HG03135 (cell line): ENCODE measurements at regions not wholly inside any gene's neighbourhood (a gene's known extent, or its start where the extent isn't known, plus 50 kb on each side); places are given as distances from the start of the nearest gene placed in this dataset.
"Not testable (repeated sequence)": the region's sequence is repeated elsewhere in the genome, so short reads cannot be mapped to it uniquely, and the experiment has no call there.

Source experiments
- ATAC-seq: cut with Tn5 transposase; IDR thresholded peaks from one replicate; pipeline ENCODE4 v1.9.1; 2021; ENCODE audit warnings: mild to moderate bottlenecking, moderate library complexity; ENCODE audit not compliant: unreplicated experiment

DNA sequence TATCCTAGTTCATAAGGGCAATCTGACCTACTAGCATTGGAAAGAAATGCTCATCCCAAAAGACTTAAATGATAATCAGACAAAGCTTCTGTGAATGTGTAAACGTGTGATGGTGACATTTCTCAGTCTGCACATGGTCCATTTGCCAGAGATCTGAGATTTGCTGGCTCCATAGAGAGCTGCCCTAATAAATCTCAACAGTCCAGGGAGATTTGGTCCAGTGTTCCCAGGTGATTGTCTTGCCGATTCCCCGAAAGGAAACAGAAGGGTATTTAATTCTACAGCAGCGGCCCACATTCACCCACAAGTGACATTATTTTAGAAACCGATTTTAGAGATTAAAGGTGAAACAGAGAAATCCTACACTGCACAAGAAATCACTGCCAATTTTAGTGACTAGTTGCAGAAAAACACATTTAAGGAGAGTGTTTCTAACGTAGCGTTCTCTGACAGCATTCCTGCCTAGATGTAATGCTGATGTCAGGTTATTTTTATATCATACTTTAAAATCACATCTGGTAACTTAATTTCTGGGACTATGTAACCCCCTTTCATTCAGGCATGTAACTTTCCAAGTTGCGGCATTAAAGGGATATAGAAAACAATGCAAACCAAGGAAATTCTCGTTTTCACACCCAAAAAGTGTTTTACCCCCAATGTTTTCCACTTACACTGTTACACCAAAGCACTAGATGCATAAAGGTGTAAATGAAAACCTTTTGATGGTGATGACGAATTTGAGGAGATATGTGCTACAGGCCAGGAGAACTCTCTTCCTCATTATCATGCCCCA is 231.9 kb upstream of the FN1 start:
- ATAC-seq: no peak

DNA sequence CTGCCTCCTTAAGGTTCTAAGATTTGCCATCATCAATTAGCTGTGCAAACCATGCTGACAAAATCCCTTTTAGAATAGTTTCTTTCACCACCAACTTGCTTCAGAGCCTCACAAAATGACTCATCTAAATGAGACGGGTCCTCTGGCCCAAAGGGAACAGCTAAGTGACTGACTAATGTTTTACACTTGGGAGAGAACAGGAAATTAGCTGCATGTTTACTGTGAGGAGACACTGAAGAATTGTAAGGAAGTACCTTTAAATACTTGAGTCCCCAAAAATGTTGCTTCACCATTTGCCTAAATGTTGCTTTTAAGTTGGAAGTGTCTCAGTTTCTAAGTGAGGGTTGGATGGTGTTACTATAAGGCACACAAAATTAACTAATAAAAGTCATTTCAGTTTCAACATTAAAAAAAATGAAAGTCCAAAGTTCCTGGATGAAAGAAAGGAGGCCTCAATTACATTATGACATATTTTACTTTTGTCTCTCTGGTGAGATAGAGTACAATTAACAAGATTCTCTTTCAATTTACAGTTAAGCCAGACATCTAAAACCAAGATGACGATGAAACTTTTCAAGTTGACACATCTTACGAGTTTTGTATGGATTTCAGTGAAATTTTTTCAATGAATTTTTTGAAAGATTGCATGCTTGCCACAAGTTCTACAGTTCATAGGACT is 229.1 kb upstream of the FN1 start:
- ATAC-seq: peak; percentile 70

DNA sequence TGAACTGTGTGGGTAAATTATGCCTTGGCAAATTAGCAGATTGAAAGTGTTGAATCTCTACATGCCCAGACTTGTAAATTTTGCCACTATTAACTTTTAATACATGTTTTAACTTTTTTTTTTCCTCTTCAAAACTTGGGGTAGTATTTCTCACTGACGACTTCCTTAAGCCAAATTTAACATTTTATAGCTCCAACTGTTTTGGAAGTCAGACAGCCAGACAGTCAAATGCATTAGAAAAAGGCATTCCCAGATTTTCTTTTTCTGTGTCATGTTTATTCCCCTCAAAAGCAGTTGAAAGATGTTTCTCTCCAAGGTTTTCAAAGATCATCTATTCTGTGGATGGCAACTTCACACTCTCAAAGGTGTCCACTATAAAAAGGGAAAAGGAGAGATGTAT is 226.8 kb upstream of the FN1 start:
- no peak for ATAC-seq

DNA sequence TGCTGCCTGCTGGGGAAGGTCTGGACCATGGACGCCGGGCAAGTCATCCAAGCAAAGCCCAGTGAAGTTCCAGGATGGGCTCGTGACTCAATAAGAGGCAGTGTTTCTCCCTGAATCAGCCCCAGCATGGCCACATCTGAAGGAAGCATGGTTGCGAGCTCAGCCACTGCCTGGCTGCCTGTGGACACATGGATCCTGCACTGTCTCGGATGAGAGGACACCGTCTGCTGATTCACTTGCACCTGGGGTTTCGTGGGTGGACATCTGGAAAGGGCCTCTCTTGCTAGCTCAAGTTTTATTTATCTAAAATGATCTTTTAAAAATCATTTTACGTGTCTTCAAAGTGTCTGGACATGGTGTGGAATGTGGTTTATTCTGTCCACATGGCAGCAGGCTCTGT is 224.8 kb upstream of the FN1 start:
- no peak for ATAC-seq

GRCh38 chr2:215659650-215660049 is 223.8 kb upstream of the FN1 start:
- no peak for ATAC-seq

- ATAC-seq: no peak
Measured at GRCh38 chr2:215658635-215659305, 222.9 kb upstream of the FN1 start.

DNA sequence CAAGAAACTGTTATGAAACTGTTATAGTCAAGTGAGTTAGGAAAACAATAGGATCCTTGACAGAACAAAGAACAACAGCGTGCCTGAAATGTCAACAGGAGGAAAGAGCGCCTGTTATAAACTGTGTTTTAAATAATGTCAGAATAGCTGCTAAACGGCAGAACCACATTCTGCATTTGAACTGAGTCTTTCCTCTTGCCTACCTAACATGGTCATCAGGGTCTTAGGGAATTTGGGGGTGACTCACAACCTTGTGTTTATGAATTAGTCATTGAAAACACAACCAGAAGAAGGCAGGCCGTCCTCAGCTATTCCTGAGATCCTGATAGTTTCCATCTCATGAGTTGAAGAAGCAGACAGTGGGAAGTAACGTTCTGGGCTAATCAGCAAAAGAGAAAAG is 222.0 kb upstream of the FN1 start:
- no peak for ATAC-seq

DNA sequence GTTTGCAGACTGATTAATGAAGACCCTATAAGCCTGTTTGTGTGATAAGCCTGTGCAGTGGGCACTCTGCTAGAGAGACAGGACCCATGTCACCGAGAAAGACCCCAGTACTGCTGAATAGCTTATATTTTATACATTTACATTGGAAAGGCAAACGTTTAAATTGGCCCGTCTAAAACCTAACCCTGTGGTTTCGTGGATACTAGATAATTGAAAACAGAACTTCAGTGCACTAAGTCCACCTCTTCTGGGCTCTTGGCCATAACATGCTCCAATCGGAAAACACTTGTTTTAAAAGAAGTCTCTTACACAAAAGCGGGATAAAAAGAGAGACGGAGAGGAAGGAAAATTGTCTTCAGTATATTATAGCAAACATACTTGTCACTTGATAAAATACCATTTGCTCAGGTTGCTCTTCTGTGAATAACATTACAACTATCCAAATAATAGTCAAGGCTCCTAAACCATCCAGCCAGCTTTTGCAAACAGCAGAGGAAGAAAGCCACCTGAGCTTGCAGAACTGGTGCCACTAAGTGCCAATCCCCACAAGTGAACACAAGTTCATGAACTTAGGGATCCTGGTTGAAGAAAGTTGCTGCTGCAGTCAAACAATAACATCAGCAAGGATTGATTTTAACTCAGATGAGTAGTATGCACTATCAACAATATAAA is 218.4 kb upstream of the FN1 start:
- no peak for ATAC-seq

DNA sequence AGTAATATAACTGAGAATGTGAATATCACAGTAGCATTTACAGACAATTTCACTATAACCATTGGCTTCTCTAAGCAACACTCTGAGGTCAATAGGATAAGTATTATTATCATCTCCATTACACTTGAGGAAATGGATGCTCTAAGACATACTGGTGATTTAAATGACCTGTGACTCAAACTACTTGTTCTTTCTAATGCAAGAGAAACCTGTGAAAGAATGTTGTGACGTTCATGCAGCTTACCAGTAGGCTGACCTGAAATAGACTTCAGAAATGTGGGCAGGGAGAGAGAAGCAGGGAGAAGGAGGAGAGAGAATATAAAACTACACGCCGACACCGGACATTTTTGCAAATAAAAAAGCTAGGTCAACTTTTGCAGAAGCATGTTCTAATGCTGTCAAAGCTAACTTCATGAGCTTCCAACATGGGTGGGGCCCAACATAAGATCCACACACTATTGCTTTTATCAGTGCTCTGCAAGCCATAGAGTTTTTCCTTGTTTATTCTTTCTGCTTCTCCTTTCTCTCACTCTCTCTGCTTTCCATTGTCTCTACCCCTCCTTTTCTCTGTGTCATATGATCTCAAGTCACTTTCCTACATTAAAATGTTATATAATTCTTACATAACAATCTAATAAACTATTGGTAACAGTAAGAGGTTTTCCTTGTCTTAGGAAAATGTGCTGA is 217.6 kb upstream of the FN1 start:
- no peak for ATAC-seq

- no peak for ATAC-seq
Measured at GRCh38 chr2:215652388-215652787, 216.5 kb upstream of the FN1 start.

GRCh38 chr2:215651412-215651811 is 215.5 kb upstream of the FN1 start:
- no peak for ATAC-seq

DNA sequence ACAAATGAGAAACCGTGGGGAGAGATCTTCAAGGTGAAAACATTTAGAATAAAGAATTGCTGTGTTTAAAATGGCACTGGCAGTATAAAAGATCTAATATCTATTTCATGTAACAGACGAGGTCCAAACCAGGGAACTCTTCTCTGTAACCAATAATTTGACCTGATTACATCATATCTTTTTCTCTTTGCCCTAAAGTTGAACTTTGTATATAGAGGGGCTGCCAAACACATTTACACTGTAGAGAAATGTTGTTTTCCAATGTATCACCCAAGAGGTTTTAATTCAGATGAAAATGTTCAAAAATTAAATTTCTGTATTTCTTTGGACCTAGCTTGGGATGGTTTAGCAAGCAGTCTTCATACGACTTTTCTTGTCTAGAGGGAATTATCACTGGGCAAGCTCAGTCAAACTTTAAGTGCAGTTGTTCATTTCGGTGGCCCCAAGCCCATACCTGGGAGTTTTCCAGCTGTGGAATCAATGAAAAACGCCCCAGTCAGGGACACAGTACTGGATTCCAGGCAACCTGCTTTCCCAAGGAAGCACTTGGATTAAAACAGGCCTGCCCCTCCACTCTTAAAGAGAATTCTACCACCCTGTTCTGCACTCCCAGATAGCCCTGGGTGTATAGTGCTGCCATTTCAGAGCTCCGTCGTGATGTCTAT is 208.5 kb upstream of the FN1 start:
- no peak for ATAC-seq

DNA sequence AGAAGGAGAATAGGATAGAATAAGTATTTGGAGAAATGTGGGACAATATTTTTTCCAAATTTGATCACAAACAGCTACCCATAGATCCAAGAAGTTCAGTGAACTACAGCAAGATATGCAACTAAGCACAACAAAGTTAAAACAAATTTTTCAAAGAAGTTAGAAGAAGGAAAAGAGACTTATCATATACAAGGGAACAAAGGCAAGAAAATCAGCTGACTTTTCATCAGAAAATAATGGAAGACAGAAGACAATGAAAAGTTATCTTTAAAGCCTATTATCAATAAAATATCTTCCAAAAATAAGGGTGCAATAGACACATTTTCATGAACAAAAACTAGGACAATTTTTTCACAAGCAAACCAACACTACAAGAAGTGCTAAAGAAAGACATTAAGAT is 202.8 kb upstream of the FN1 start:
- no peak for ATAC-seq

GRCh38 chr2:215637651-215638050 is 201.8 kb upstream of the FN1 start:
- ATAC-seq: no peak

DNA sequence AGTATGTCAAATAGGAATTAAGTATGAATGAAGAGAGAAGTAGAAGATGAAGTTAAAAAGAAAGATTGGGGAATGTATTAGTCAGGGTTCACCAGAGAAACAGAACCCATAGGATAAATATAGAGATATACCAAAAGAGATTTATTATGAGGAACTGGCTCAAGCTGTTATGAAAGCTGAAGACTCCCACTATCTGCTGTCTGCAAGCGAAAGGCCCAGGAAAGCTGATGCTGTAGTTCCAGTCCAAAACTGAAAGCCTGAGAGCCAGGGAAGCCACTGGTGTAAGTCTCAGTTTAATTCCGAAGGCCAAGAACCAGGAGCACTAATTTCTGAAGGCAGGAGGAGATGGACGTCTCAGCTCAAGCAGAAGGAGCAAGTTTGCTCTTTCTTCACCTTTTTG is 200.9 kb upstream of the FN1 start:
- ATAC-seq: no peak

DNA sequence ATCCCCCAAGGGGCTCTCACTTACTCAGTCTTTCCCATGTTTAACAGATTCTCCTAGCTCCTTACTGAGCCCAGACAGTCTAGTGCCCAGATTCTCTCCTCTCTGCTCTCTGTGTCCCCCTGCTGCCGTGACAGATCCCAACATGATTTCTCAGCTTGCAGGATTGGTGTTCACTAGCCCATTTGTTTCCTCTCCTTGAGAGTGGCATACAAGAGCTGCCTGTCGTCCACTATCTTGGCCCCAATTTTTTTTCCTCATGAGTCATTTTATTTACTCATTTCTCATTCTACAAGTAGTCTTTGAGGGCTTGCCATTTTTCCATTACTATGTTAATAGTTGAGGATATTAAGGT is 199.9 kb upstream of the FN1 start:
- no peak for ATAC-seq

GRCh38 chr2:215635071-215635787 is 199.4 kb upstream of the FN1 start:
- no peak for ATAC-seq

DNA sequence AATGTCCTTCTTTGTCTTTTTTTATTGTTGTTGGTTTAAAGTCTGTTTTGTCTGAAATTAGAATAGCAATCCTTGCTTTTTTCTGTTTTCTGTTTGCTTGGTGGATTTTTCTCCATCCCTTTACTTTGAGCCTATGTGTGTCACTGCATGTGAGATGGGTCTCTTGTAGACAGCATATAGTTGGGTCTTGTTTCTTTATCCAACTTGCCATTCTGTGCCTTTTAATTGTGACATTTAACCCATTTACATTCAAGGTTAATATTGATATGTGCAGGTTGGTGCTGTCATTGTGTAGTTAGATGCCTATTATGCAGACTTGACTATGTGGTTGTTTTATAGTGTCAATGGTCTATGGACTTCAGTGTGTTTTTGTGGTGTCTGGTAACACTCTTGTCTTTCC is 197.5 kb upstream of the FN1 start:
- no peak for ATAC-seq

- ATAC-seq: no peak
Measured at GRCh38 chr2:215631696-215632095, 195.8 kb upstream of the FN1 start.

GRCh38 chr2:215630796-215631195 is 194.9 kb upstream of the FN1 start:
- ATAC-seq: not testable (repeated sequence)
